Breast epithelium (tissue), 4 donors: ENCODE measurements at regions not wholly inside any gene's neighbourhood (a gene's known extent, or its start where the extent isn't known, plus 50 kb on each side); places are given as distances from the start of the nearest gene placed in this dataset.

Experiments
- DNase-seq, 2 donors: peaks; one replicate each; pipeline ENCODE4 v3.0.0-alpha.2; 2019; ENCODE audit warnings: low spot score in 2 of 2
- H3K27ac ChIP-seq, 2 donors: fragments of 200-600 bp; sonication (generic) in 1 of 2; one replicate each; pipeline ENCODE4 v1.5.1; 2016 to 2019; ENCODE audit warnings: mild to moderate bottlenecking in 1 of 2
- H3K27me3 ChIP-seq, 2 donors: fragments of 200-600 bp; sonication (generic) in 1 of 2; one replicate each; pipeline versions ENCODE4 v1.5.1 to v1.6.0; 2017 to 2019; ENCODE audit warnings: control low read depth in 1 of 2, mild to moderate bottlenecking in 1 of 2
- H3K36me3 ChIP-seq: fragments of 200-600 bp; one replicate; pipeline ENCODE4 v1.5.1; 2019
- H3K4me1 ChIP-seq, 2 donors: fragments of 200-600 bp; sonication (generic); one replicate each; pipeline ENCODE4 v1.5.1; 2016 to 2019; ENCODE audit warnings: control low read depth in 1 of 2
- H3K4me3 ChIP-seq, 3 donors: fragments of 200-600 bp; sonication (generic); 1 replicate in 2 of 3; 2 replicates in 1 of 3; pipeline ENCODE4 v1.5.1; 2016 to 2019; ENCODE audit warnings: mild to moderate bottlenecking in 3 of 3, moderate library complexity in 2 of 3
- H3K9me3 ChIP-seq, 2 donors: fragments of 200-600 bp; sonication (generic) in 1 of 2; one replicate each; pipeline ENCODE4 v1.5.1; 2016 to 2019; ENCODE audit warnings: control low read depth in 1 of 2
- CTCF ChIP-seq, 3 donors: fragments of 450-650 bp; IDR thresholded peaks; one replicate each; pipeline ENCODE4 v1.5.1; 2016 to 2017; ENCODE audit warnings: antibody characterized with exemption in 3 of 3, mild to moderate bottlenecking in 3 of 3, moderate library complexity in 3 of 3
- POLR2A ChIP-seq: fragments of 450-650 bp; IDR thresholded peaks from one replicate; pipeline ENCODE4 v1.6.1; 2016; ENCODE audit warnings: antibody characterized with exemption, mild to moderate bottlenecking, moderate library complexity
- POLR2AphosphoS5 ChIP-seq, 3 donors: sonication (generic); formaldehyde crosslinking; IDR thresholded peaks; one replicate each; pipeline ENCODE4 v1.6.1; 2017; ENCODE audit warnings: antibody characterized with exemption in 3 of 3
- intact Hi-C: fragments of 100-400 bp; cut with DNase I; formaldehyde crosslinking; loops from one replicate; pipeline ENCODE4 v1.15.1; 2023; ENCODE audit warnings: low total_unique reads

- Histone ChIP-seq H3K27ac (no peak overlapping the region), H3K4me3 (no peak overlapping the region), H3K4me1 (no peaks in the 10 kb centered on the region), H3K9me3 (peaks cover 5 to 13% of the 10 kb centered on the region in 2 donors), H3K27me3 (no peaks in the 10 kb centered on the region), H3K36me3 (no peaks in the 10 kb centered on the region)
- TF ChIP-seq POLR2A (no peak), POLR2AphosphoS5 (IDR thresholded peaks at IDR 0.05) (no peak), CTCF (IDR thresholded peaks at IDR 0.05) (no peak)
- DNase-seq: no peak
- intact Hi-C loops: no loop called here
Observed at GRCh38 chr3:95707268-95707667, 1107.1 kb upstream of the EPHA6 start.

- Histone ChIP-seq H3K36me3 (no peaks in the 10 kb centered on the region), H3K27ac (no peak overlapping the region), H3K4me3 (no peak overlapping the region), H3K9me3 (no peaks in the 10 kb centered on the region), H3K27me3 (no peaks in the 10 kb centered on the region), H3K4me1 (no peaks in the 10 kb centered on the region)
- no peak for TF ChIP-seq CTCF (IDR thresholded peaks at IDR 0.05)
- DNase-seq: no peak
- intact Hi-C loops: no loop called here
Observed at GRCh38 chr3:95710684-95711083, 1103.7 kb upstream of the EPHA6 start.

GRCh38 chr3:95711789-95712188 is 1102.6 kb upstream of the EPHA6 start:
- Histone ChIP-seq H3K9me3 (no peaks in the 10 kb centered on the region), H3K36me3 (no peaks in the 10 kb centered on the region), H3K4me1 (no peaks in the 10 kb centered on the region), H3K27me3 (no peaks in the 10 kb centered on the region), H3K27ac (no peak overlapping the region), H3K4me3 (no peak overlapping the region)
- intact Hi-C loops: no loop called here
- no peak for TF ChIP-seq POLR2A
- no peak for TF ChIP-seq CTCF (IDR thresholded peaks at IDR 0.05)
- TF ChIP-seq POLR2AphosphoS5 (IDR thresholded peaks at IDR 0.05): no peak
- no peak for DNase-seq

- H3K27ac ChIP-seq: no peak overlapping the region
- no peaks in the 10 kb centered on the region for H3K9me3 ChIP-seq
- TF ChIP-seq CTCF (IDR thresholded peaks at IDR 0.05) (no peak), POLR2AphosphoS5 (IDR thresholded peaks at IDR 0.05) (no peak), POLR2A (no peak)
- no peaks in the 10 kb centered on the region for H3K4me1 ChIP-seq
- no peaks in the 10 kb centered on the region for H3K27me3 ChIP-seq
- DNase-seq: no peak
- intact Hi-C loops: no loop called here
- no peaks in the 10 kb centered on the region for H3K36me3 ChIP-seq
- no peak overlapping the region for H3K4me3 ChIP-seq
Observed at GRCh38 chr3:95715128-95715527, 1099.3 kb upstream of the EPHA6 start.

- no peak overlapping the region for H3K4me3 ChIP-seq
- no peaks in the 10 kb centered on the region for H3K4me1 ChIP-seq
- intact Hi-C loops: no loop called here
- no peaks in the 10 kb centered on the region for H3K27me3 ChIP-seq
- no peak for DNase-seq
- TF ChIP-seq CTCF (IDR thresholded peaks at IDR 0.05) (no peak), POLR2AphosphoS5 (IDR thresholded peaks at IDR 0.05) (no peak), POLR2A (no peak)
- H3K36me3 ChIP-seq: no peaks in the 10 kb centered on the region
- no peak overlapping the region for H3K27ac ChIP-seq
- H3K9me3 ChIP-seq: no peaks in the 10 kb centered on the region
Observed at GRCh38 chr3:95717048-95717447, 1097.3 kb upstream of the EPHA6 start.
